Stimulated activated CD4-positive, alpha-beta T cell treated with anti-CD3 and anti-CD28 coated beads, TNF-alpha, amount 100 ng/mL, for 1 hour (primary cell): ENCODE measurements at regions not wholly inside any gene's neighbourhood (a gene's known extent, or its start where the extent isn't known, plus 50 kb on each side); places are given as distances from the start of the nearest gene placed in this dataset.

Experiments used
- DNase-seq, 3 donors: peaks; one replicate each; pipeline ENCODE4 v3.0.0-alpha.2; 2020; ENCODE audit warnings: low read depth in 3 of 3, low spot score in 1 of 3

GRCh38 chr9:91127653-91128052 is 234.1 kb downstream of the AUH start:
- DNase-seq = no peak

GRCh38 chr9:91130796-91131318 is 230.9 kb downstream of the AUH start:
- no peak for DNase-seq

DNA sequence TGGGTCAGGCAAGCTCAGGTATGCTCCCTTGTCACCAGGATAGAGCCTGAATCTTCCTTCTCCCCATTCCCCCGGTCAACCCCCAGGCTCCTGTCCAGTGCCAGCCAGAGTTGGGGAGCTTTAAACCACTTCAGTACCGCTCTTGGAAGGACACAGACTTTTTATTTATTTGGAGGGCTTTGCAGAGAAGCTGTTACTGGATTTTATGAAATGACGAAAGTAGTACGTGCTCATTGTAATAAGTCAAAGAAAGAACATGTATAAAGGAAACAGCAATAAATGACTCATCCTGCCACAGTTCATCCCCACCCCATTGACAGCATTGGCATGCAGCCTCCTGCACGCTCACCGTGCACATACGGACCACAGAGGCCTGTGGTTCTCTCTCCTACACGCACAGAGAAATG is 230.3 kb downstream of the AUH start:
- peak in 1 of 3 donors; percentile 35 for DNase-seq

DNA sequence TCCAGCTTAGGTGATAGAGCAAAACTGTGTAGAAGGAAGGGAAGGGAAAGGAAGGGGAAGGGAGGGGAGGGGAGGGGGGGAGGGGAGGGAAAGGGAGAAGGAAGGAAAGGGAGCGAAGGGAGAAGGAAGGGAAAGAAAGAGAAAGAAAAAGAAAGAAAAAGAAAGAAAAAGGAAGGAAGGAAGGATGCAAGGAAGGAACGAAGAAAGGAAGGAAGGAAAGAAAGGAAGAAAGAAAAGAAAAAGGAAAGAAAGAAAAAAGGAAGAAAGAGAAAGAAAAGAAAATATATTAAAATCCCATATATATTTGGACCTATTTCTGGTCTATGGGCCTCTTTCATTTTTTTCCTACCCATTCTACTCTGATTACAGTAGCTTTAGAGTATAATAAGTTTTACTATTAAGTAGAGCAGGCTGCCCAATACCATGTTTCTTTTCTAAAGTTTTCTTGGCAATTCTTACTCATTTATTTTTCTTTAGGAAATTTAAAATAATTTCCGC is 229.1 kb downstream of the AUH start:
- DNase-seq = no peak

GRCh38 chr9:91134608-91135007 is 227.1 kb downstream of the AUH start:
- no peak for DNase-seq

DNA sequence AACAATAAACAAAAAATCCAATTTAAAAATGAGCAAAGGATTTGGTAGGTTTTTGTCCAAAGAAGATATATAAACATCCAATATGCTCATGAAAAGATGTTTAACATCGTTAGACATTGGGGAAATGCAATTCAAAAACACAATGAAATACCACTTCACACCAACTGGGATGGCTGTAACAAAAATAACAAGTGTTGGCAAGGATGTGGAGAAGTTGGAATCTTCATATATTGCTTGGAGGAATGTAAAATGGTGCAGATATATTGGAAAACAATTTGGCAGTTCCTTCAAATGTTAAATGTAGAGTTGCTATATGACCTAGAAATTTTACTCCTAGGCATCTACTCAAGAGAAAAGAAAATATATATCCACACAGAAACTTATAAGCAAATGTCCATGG is 224.3 kb downstream of the AUH start:
- DNase-seq = no peak

GRCh38 chr9:91138760-91139159 is 223.0 kb downstream of the AUH start:
- DNase-seq = no peak

DNA sequence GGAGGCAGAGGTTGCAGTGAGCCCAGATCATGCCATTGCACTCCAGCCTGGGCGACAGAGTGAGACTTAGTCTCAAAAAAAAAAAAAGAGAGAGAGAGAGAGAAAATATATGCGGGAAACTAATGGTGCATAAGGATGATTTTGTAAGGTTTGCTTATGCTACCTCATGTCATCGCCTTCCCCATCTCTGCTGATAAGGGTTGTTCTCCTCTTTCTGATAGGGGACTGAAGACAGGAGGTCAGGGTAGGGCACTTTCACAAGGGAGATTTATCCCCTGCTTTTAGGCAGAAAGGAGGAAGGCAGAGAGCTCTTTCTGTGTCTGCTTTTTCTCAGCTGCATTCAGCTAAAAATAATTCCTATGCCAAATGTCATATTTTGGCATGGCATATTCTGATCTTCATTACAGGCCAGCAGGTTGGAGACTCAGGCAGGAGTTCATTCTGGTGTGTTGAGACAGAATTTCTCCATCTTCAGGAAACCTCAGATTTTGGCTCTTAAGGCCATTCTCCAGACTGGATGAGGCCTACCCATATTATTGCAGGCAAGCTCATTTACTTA is 220.2 kb downstream of the AUH start:
- no peak for DNase-seq

GRCh38 chr9:91143162-91143561 is 218.6 kb downstream of the AUH start:
- no peak for DNase-seq

DNA sequence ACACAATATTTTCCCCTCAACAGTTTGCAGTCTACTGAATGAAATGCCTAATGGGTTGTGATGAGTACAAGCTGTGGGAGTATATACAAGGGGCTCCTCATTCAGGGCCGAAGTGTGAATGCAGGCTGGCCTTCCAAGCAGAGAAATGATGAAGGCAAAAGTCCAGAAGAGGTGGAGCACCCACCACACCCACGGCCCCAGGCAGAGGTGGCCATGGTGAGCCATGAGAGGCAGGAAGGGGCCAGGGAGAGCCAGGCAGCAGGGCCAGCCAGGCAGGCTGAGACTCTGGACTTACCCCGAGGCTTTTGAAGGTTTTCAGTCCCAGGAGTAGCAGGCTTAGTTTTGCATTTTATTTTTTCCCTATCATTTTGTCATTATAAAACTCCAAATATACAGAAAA is 218.1 kb downstream of the AUH start:
- no peak for DNase-seq

- DNase-seq = no peak
Measured at GRCh38 chr9:91144769-91145168, 216.9 kb downstream of the AUH start.

DNA sequence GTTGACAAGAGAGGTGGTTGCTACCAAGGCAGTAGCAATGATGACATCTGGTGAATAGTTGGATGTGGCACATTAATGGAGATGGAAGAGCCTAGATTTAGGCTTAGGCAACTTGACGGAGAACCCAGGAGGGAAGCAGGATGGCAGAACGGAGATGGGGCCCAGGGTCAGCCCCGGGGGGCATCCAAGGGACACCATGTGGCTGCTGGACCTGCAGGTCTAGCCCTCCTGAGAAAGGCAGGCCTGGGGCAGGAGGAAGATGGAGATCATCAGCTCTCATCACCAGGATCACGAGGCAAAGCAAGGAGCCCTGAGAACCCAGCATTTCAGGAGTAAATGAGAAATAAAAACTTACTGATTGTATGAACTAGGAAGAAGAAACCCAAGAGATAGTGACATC is 216.2 kb downstream of the AUH start:
- no peak for DNase-seq

DNA sequence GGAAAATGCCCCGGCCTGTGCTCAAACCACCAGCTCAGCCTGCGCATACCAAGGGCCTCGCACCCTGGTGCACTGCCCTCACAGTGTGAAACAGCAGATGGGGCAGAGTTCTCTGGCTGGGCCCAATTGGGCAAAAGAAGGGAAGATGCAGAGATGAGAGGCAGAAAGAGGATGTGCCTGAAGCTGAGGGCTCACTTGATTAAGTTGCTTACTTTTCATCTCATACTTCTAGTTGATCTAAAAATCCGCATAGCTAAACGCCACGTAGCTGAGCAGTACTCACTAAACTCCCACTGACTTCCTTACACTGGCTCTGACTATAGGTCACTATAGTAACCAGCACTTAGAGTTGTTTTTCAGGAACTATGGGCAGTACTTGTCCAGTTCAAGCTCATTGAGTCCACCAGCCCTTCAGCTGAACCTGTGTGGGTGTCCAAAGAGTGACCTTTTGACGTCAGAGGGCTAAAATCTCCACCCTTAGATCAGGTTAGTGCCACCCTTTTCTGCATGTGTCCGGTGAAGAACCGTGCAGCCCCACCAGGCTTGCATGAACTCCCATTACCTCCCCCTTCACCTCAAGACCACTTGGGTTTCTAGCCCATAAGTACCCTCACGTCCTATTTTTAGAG is 215.2 kb downstream of the AUH start:
- no peak for DNase-seq

- DNase-seq = no peak
Measured at GRCh38 chr9:91147079-91147708, 214.5 kb downstream of the AUH start.

GRCh38 chr9:91148306-91148705 is 213.4 kb downstream of the AUH start:
- DNase-seq = no peak

GRCh38 chr9:91150273-91150997 is 211.3 kb downstream of the AUH start:
- DNase-seq = no peak

DNA sequence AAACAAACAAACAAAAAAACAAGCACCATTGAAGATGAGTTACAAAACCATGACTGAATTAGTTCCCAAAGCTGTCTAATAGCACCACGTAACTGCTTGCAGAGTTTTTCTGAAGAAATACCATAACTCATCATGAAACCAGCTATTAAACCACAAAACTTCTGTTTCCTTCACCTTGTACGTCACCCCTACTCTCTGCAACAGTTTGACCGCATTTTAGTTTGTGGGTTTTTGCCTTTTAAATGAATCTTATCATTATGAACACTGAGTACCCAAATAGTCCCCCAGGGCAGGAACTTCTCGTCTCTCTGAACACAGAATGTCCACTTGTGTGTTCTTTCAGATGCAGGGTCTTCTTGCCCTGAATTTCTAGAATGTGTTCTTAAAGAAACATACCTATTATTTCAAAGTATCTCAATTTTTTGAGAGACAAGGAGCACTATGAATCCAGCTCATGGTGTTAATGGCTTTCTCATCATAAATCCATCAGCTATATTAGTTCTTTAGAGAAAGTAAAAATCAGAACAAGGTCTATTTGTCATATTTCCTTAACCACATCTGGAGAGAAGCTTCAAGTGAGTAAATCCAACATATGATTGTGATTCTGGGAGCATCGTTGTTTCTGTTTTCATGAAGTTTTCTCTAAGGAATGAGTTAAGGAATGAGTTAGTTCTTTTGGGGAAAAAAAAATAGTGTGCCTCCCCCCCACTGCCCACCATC is 210.6 kb downstream of the AUH start:
- no peak for DNase-seq

- no peak for DNase-seq
Measured at GRCh38 chr9:91151718-91152095, 210.0 kb downstream of the AUH start.

GRCh38 chr9:91154686-91155085 is 207.0 kb downstream of the AUH start:
- no peak for DNase-seq

- no peak for DNase-seq
Measured at GRCh38 chr9:91155181-91155580, 206.5 kb downstream of the AUH start.

DNA sequence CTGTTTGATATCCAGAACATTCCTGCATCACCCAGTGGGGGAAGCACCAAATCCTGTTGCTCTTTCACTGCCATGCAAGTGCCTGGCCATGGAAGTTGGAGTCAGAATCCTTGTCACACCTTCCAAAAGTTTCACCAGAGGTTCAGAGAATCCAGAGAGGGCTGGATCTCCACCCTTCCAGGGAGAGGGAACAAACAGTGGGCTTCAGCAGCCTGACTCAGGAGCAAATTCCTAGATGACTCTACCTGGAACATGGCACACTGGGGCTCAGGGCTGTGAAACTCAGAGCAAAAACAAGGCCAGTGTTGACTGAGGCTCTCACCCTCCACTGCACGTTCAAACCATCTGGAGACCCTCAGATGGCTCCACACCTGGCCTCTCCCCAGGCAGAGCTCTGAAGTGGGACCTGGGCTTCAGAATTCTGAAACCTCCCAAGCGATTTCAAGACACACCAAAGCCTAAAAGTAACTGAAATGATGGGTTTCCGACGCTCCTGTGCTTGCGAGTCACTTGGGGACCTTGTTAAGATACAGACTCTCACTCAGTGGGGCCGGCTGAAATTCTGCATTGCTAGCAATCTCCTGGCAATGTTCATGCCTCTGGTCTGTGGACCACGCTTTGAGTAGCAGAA is 205.9 kb downstream of the AUH start:
- no peak for DNase-seq
